ENCODE measurements at regions not wholly inside any gene's neighbourhood (a gene's known extent, or its start where the extent isn't known, plus 50 kb on each side); places are given as distances from the start of the nearest gene placed in this dataset.

DNA sequence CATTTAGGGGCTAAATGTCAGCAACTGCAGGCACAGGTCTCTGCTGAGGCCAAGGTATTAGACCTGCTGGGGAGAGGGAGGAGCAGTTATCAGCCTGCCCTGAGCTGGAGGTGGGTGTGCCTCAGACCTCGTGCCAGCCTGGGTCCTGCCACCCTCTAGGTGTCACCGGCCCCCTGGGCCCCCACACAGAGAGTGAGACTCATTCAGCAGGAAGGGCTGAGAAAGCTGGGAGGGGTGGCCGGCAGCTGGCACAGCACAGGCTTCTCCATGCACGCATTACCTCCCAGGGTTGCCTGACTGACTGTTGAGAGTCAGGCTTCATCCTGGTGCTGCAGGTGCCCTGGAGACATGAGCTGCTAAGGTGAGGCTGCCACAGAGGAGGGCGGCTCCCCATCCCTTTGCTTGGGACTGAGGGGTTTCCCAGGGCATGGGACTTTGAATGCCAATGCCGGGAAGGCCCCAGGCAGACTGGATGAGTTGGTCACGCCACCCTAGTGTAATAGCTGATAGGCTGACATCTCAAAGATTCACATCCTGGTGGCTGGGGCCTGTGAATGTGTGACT lies 75.3 kb upstream of the C14orf180 start:
- no peak overlapping the region for H3K4me3 Mint-ChIP-seq
- H3K27ac Mint-ChIP-seq (ENCODE audit: low read depth), result no peak overlapping the region
- peak in 1 of 2 donors; percentile 5 for DNase-seq (ENCODE audit: low spot score in 2 of 2)
- H3K4me1 Mint-ChIP-seq, result no peaks in the 10 kb centered on the region
- peaks cover 42% of the 10 kb centered on the region for H3K27me3 Mint-ChIP-seq
- peaks cover 21% of the 10 kb centered on the region for H3K9me3 Mint-ChIP-seq
- peaks cover 2% of the 10 kb centered on the region for H3K36me3 Mint-ChIP-seq (ENCODE audit: insufficient read depth)
- ATAC-seq (replicated peaks; ENCODE audit: extremely low read depth, poor library complexity, severe bottlenecking), result no peak

GRCh38 chr14:104505085-104506074 lies 74.2 kb upstream of the C14orf180 start:
- ATAC-seq (replicated peaks; ENCODE audit: extremely low read depth, poor library complexity, severe bottlenecking) (no peak), DNase-seq (ENCODE audit: low spot score in 2 of 2) (peak in 1 of 2 donors; percentile 7)
- Mint-ChIP-seq H3K36me3 (ENCODE audit: insufficient read depth) (no peaks in the 10 kb centered on the region), H3K27me3 (peaks cover 42% of the 10 kb centered on the region), H3K27ac (ENCODE audit: low read depth) (no peak overlapping the region), H3K4me3 (no peak overlapping the region), H3K9me3 (peaks cover 21% of the 10 kb centered on the region), H3K4me1 (no peaks in the 10 kb centered on the region)

DNA sequence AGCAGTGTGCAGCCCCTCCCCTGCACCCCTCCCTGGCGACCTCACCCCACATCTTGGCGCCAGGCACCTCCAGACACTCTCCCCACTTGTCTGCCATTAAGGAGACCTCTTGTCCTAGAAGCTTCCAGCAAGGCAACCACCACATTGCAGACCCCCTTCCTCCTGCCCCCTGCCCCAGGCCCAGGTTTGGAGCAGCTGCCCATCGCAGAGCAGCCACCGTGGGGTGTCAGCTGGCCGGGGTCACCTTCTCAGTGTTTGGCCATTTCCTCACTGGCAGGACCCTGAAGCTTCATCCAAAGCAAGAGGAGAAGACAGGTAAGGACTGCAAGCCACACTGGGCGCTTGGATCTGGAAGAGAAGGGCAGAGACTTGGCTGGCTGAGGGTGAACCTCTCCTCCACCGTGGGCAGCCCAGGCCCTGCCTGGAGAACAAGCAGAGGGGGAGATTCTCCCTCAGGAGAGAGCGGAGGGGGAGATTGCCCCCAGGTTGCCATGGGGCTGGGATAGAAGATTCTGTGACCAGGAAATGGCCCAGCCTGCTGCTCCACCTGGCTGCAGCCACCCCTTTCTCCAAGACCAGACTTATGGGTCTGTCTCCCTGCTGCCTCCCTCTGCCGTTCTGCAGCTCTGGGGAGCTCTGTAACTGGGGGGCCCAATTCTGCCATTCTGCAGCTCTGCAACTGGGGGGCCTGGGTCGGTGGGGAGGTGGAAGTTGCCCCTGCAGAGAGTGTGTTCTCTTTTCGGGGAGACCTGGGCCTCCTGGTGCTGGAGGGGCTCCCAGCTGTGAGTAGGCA lies 72.9 kb upstream of the C14orf180 start:
- peaks cover 17% of the 10 kb centered on the region for H3K9me3 Mint-ChIP-seq
- DNase-seq (ENCODE audit: low spot score in 2 of 2), result no peak
- no peaks in the 10 kb centered on the region for H3K4me1 Mint-ChIP-seq
- no peak overlapping the region for H3K27ac Mint-ChIP-seq (ENCODE audit: low read depth)
- H3K36me3 Mint-ChIP-seq (ENCODE audit: insufficient read depth), result no peaks in the 10 kb centered on the region
- no peak for ATAC-seq (replicated peaks; ENCODE audit: extremely low read depth, poor library complexity, severe bottlenecking)
- H3K27me3 Mint-ChIP-seq, result peaks cover 49% of the 10 kb centered on the region
- no peak overlapping the region for H3K4me3 Mint-ChIP-seq

DNA sequence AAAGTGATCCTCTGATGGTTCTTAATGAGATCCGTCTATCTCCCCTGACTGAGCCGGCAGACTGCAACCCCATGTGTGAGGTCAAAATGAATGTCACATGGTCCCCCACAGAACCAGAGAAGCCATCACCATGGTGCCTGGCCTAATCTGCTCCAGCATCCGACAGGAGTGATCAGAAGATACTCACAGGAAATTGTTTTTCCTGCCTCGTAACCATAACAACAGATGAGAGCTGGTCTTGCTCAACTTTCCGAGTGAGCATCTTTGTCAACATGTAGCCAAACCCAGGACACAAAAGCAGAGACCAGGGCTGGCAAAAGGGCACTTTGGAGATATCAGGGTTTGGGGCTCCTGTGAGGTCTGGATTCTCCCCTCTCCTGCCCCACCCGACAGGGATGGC lies 72.1 kb upstream of the C14orf180 start:
- DNase-seq (ENCODE audit: low spot score in 2 of 2) (no peak), ATAC-seq (replicated peaks; ENCODE audit: extremely low read depth, poor library complexity, severe bottlenecking) (no peak)
- Mint-ChIP-seq H3K27me3 (peaks cover 49% of the 10 kb centered on the region), H3K4me3 (no peak overlapping the region), H3K9me3 (peaks cover 9% of the 10 kb centered on the region), H3K27ac (ENCODE audit: low read depth) (no peak overlapping the region), H3K4me1 (no peaks in the 10 kb centered on the region), H3K36me3 (ENCODE audit: insufficient read depth) (no peaks in the 10 kb centered on the region)

- no peaks in the 10 kb centered on the region for H3K9me3 Mint-ChIP-seq
- DNase-seq (ENCODE audit: low spot score in 2 of 2) (no peak), ATAC-seq (replicated peaks; ENCODE audit: extremely low read depth, poor library complexity, severe bottlenecking) (no peak)
- no peak overlapping the region for H3K4me3 Mint-ChIP-seq
- no peak overlapping the region for H3K27ac Mint-ChIP-seq (ENCODE audit: low read depth)
- H3K4me1 Mint-ChIP-seq, result no peaks in the 10 kb centered on the region
- H3K36me3 Mint-ChIP-seq (ENCODE audit: insufficient read depth), result no peaks in the 10 kb centered on the region
- H3K27me3 Mint-ChIP-seq, result peaks cover 39% of the 10 kb centered on the region
Measured at GRCh38 chr14:104509673-104510072, 69.9 kb upstream of the C14orf180 start.

- no peak overlapping the region for H3K4me3 Mint-ChIP-seq
- DNase-seq (ENCODE audit: low spot score in 2 of 2) (no peak), ATAC-seq (replicated peaks; ENCODE audit: extremely low read depth, poor library complexity, severe bottlenecking) (no peak)
- H3K9me3 Mint-ChIP-seq, result no peaks in the 10 kb centered on the region
- no peaks in the 10 kb centered on the region for H3K4me1 Mint-ChIP-seq
- no peaks in the 10 kb centered on the region for H3K36me3 Mint-ChIP-seq (ENCODE audit: insufficient read depth)
- H3K27ac Mint-ChIP-seq (ENCODE audit: low read depth), result no peak overlapping the region
- peaks cover 41% of the 10 kb centered on the region for H3K27me3 Mint-ChIP-seq
Measured at GRCh38 chr14:104510216-104510615, 69.3 kb upstream of the C14orf180 start.

DNA sequence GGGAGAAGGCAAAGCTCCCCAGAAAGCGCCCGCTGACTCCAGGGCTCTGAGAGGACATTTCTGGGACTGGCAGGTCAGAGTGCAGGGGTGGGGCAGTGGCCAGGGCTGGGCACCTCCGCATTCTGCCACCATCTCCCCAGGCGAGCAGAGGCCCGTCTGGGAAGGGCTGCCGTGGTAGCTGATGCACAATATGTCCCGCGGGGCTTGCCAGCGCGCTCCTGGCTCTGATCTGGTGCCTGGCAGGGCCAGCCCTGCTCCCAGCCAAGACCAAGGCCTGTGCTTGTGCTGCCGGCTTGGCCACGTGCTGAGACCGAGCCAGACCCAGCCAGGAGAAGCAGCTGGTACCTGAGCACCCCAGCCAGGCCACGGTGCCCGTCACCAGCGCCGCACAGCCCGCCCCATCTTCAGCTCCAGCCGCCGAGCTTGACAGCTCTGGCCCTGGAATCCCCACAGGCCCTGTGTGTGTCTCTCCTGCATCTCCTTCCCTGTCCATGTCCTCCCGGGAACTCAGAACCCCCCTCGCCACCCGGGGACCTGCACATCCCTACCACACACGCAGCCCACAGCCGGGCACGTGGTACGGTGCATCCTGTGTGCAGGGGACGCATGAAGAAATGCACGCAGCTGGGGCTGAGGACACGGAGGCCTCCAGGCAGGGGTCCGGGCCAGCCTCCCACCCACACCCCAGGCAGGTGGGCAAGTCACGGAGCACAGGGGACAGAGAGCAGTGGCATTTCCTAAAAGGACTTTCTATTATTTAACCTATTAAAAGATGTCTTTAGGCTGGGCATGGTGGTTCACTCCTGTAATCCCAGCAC lies 68.6 kb upstream of the C14orf180 start:
- Mint-ChIP-seq H3K27me3 (peaks cover 46% of the 10 kb centered on the region), H3K4me3 (no peak overlapping the region), H3K27ac (ENCODE audit: low read depth) (no peak overlapping the region), H3K9me3 (no peaks in the 10 kb centered on the region), H3K4me1 (no peaks in the 10 kb centered on the region), H3K36me3 (ENCODE audit: insufficient read depth) (no peaks in the 10 kb centered on the region)
- no peak for ATAC-seq (replicated peaks; ENCODE audit: extremely low read depth, poor library complexity, severe bottlenecking)
- no peak for DNase-seq (ENCODE audit: low spot score in 2 of 2)

- Mint-ChIP-seq H3K36me3 (ENCODE audit: insufficient read depth) (no peaks in the 10 kb centered on the region), H3K9me3 (no peaks in the 10 kb centered on the region), H3K4me1 (no peaks in the 10 kb centered on the region), H3K27ac (ENCODE audit: low read depth) (no peak overlapping the region), H3K4me3 (no peak overlapping the region), H3K27me3 (peaks cover 36% of the 10 kb centered on the region)
- ATAC-seq (replicated peaks; ENCODE audit: extremely low read depth, poor library complexity, severe bottlenecking) (no peak), DNase-seq (ENCODE audit: low spot score in 2 of 2) (no peak)
Measured at GRCh38 chr14:104512061-104512460, 67.5 kb upstream of the C14orf180 start.

GRCh38 chr14:104512771-104513640 lies 66.6 kb upstream of the C14orf180 start:
- H3K9me3 Mint-ChIP-seq, result no peaks in the 10 kb centered on the region
- no peak overlapping the region for H3K27ac Mint-ChIP-seq (ENCODE audit: low read depth)
- no peaks in the 10 kb centered on the region for H3K36me3 Mint-ChIP-seq (ENCODE audit: insufficient read depth)
- peaks cover 26% of the 10 kb centered on the region for H3K27me3 Mint-ChIP-seq
- no peak for DNase-seq (ENCODE audit: low spot score in 2 of 2)
- no peak for ATAC-seq (replicated peaks; ENCODE audit: extremely low read depth, poor library complexity, severe bottlenecking)
- H3K4me1 Mint-ChIP-seq, result no peaks in the 10 kb centered on the region
- no peak overlapping the region for H3K4me3 Mint-ChIP-seq

- ATAC-seq (replicated peaks; ENCODE audit: extremely low read depth, poor library complexity, severe bottlenecking), result no peak
Measured at GRCh38 chr14:104513641-104514046, 65.9 kb upstream of the C14orf180 start.

GRCh38 chr14:104514156-104514848 lies 65.3 kb upstream of the C14orf180 start:
- no peaks in the 10 kb centered on the region for H3K9me3 Mint-ChIP-seq
- no peak for DNase-seq (ENCODE audit: low spot score in 2 of 2)
- H3K27me3 Mint-ChIP-seq, result peaks cover 20% of the 10 kb centered on the region
- ATAC-seq (replicated peaks; ENCODE audit: extremely low read depth, poor library complexity, severe bottlenecking), result no peak
- H3K36me3 Mint-ChIP-seq (ENCODE audit: insufficient read depth), result no peaks in the 10 kb centered on the region
- H3K4me1 Mint-ChIP-seq, result no peaks in the 10 kb centered on the region
- no peak overlapping the region for H3K4me3 Mint-ChIP-seq
- H3K27ac Mint-ChIP-seq (ENCODE audit: low read depth), result peak overlapping the region; percentile 9

More at GRCh38 chr14:104513641-104514046, 65.9 kb upstream of the C14orf180 start:
- DNase-seq (ENCODE audit: low spot score in 2 of 2), result no peak
- no peaks in the 10 kb centered on the region for H3K9me3 Mint-ChIP-seq
- H3K27ac Mint-ChIP-seq (ENCODE audit: low read depth), result no peak overlapping the region
- H3K36me3 Mint-ChIP-seq (ENCODE audit: insufficient read depth), result no peaks in the 10 kb centered on the region
- H3K27me3 Mint-ChIP-seq, result peaks cover 20% of the 10 kb centered on the region
- H3K4me3 Mint-ChIP-seq, result no peak overlapping the region
- H3K4me1 Mint-ChIP-seq, result no peaks in the 10 kb centered on the region

All from central memory CD8-positive, alpha-beta T cell (primary cell).